IMR-90 (cell line): ENCODE measurements at regions not wholly inside any gene's neighbourhood (a gene's known extent, or its start where the extent isn't known, plus 50 kb on each side); places are given as distances from the start of the nearest gene placed in this dataset.

Experiments
- ATAC-seq: fragments of 200-7000 bp; cut with Tn5 transposase; 2 replicates; pipeline ENCODE4 v1.9.1; 2020; ENCODE audit warnings: low read depth, mild to moderate bottlenecking, moderate library complexity
- BruUV-seq: library from RNA; stranded (reverse); fragments of 400-500 nt; replicated peaks from 2 replicates; lab custom pipeline; 2021; lab: Mats Ljungman, UMichigan
- CTCF ChIA-PET: fragments of 300-600 bp; formaldehyde crosslinking; extraction: SDS; loops from one replicate; lab custom pipeline; 2021; ENCODE audit warnings: antibody characterized with exemption; lab: Yijun Ruan, JAX
- POLR2A ChIA-PET: fragments of 300-600 bp; sonication (Branson Sonifier 250); formaldehyde crosslinking; loops from one replicate; lab custom pipeline; 2022; ENCODE audit warnings: antibody characterized with exemption; ENCODE audit not compliant: unreplicated experiment; lab: Charles Lee
- DNase-seq: peaks from one replicate; pipeline ENCODE4 v3.0.0; 2013
- H2AFZ ChIP-seq: replicated peaks from 2 replicates; pipeline ENCODE3; 2013; ENCODE audit warnings: low read length, mild to moderate bottlenecking; ENCODE audit not compliant: poor library complexity
- H2AK5ac ChIP-seq: 2 replicates; pipeline ENCODE4 v1.6.1; 2013; ENCODE audit warnings: low read depth, low read length, inconsistent platforms
- H2AK9ac ChIP-seq: replicated peaks from 2 replicates; pipeline ENCODE3; 2013; ENCODE audit warnings: mild to moderate bottlenecking, low read depth, low read length, moderate library complexity; ENCODE audit not compliant: poor library complexity
- H2BK120ac ChIP-seq: 2 replicates; pipeline ENCODE4 v1.6.1; 2013; ENCODE audit warnings: low read depth, low read length, inconsistent platforms
- H2BK15ac ChIP-seq: 3 replicates; pipeline ENCODE4 v1.6.1; 2013; ENCODE audit warnings: low read depth, low read length, inconsistent platforms
- H2BK20ac ChIP-seq: 2 replicates; pipeline ENCODE4 v1.6.1; 2013; ENCODE audit warnings: low read depth, mild to moderate bottlenecking, inconsistent platforms, low read length, moderate library complexity
- H2BK5ac ChIP-seq: 2 replicates; pipeline ENCODE4 v1.6.1; 2013; ENCODE audit warnings: mild to moderate bottlenecking, low read depth, low read length, inconsistent platforms; ENCODE audit not compliant: poor library complexity, severe bottlenecking
- H3K14ac ChIP-seq: replicated peaks from 2 replicates; pipeline ENCODE4 v1.6.1; 2013; ENCODE audit warnings: low read depth, low read length, inconsistent platforms
- H3K18ac ChIP-seq: 2 replicates; pipeline ENCODE4 v1.6.1; 2013; ENCODE audit warnings: low read depth, low read length, control low read depth
- H3K23ac ChIP-seq: 2 replicates; pipeline ENCODE4 v1.6.1; 2013; ENCODE audit warnings: low read depth, low read length, inconsistent platforms
- H3K27ac ChIP-seq: 2 replicates; pipeline ENCODE4 v1.5.1; 2013; ENCODE audit warnings: mild to moderate bottlenecking, control low read depth, low read length; ENCODE audit not compliant: insufficient read depth
- H3K27me3 ChIP-seq: 2 replicates; pipeline ENCODE4 v1.6.1; 2013; ENCODE audit warnings: low read length; ENCODE audit not compliant: control insufficient read depth, insufficient read depth
- H3K36me3 ChIP-seq: 2 replicates; pipeline ENCODE4 v1.6.1; 2013; ENCODE audit warnings: low read length, mixed read lengths; ENCODE audit not compliant: control insufficient read depth, insufficient read depth
- H3K4ac ChIP-seq: 2 replicates; pipeline ENCODE4 v1.6.1; 2013; ENCODE audit warnings: low read depth, low read length, inconsistent platforms
- H3K4me1 ChIP-seq: 2 replicates; pipeline ENCODE4 v1.6.1; 2013; ENCODE audit warnings: low read length, mixed read lengths; ENCODE audit not compliant: control insufficient read depth, insufficient read depth
- H3K4me2 ChIP-seq: 2 replicates; pipeline ENCODE4 v1.6.1; 2013; ENCODE audit warnings: low read depth, mild to moderate bottlenecking, control low read depth, low read length, moderate library complexity
- H3K4me3 ChIP-seq: 2 replicates; pipeline ENCODE4 v1.5.1; 2013; ENCODE audit warnings: low read depth, mild to moderate bottlenecking, control low read depth, low read length, moderate library complexity; ENCODE audit not compliant: insufficient read depth
- H3K56ac ChIP-seq: 2 replicates; pipeline ENCODE4 v1.6.1; 2013; ENCODE audit warnings: low read length, inconsistent platforms; ENCODE audit not compliant: insufficient read depth; ENCODE audit errors: extremely low read depth
- H3K79me1 ChIP-seq, 2 experiments: 2 replicates each; pipeline ENCODE4 v1.6.1; 2013; ENCODE audit warnings: low read length in 2 of 2, inconsistent platforms in 1 of 2, low read depth in 1 of 2
- H3K9ac ChIP-seq: 2 replicates; pipeline ENCODE4 v1.6.1; 2013; ENCODE audit warnings: low read depth, low read length, control low read depth
- H3K9me1 ChIP-seq: 2 replicates; pipeline ENCODE4 v1.6.1; 2013; ENCODE audit warnings: low read length, inconsistent platforms; ENCODE audit not compliant: insufficient read depth
- H3K9me3 ChIP-seq: 2 replicates; pipeline ENCODE4 v1.6.1; 2013; ENCODE audit warnings: low read length; ENCODE audit not compliant: control insufficient read depth, insufficient read depth
- H4K20me1 ChIP-seq: 2 replicates; pipeline ENCODE4 v1.6.1; 2013; ENCODE audit warnings: low read length, inconsistent platforms; ENCODE audit not compliant: insufficient read depth
- H4K5ac ChIP-seq: 2 replicates; pipeline ENCODE4 v1.6.1; 2013; ENCODE audit warnings: mild to moderate bottlenecking, low read depth, low read length, control low read depth
- H4K8ac ChIP-seq, 2 experiments: 2 replicates each; pipeline ENCODE4 v1.6.1; 2013; ENCODE audit warnings: low read depth in 2 of 2, low read length in 2 of 2, control low read depth in 1 of 2, inconsistent platforms in 1 of 2
- H4K91ac ChIP-seq: 2 replicates; pipeline ENCODE4 v1.6.1; 2013; ENCODE audit warnings: low read depth, low read length, inconsistent platforms; ENCODE audit not compliant: insufficient read depth
- FOS ChIP-seq: fragments of 150-350 bp; IDR thresholded peaks from 2 replicates; pipeline ENCODE4 v1.6.1; 2016; ENCODE audit warnings: low read depth, low read length
- MAZ ChIP-seq: IDR thresholded peaks from 2 replicates; pipeline ENCODE4 v1.6.1; 2012; ENCODE audit warnings: low read depth, mild to moderate bottlenecking, low read length, improper control_type of control experiment, moderate library complexity, borderline replicate concordance
- RFX5 ChIP-seq: IDR thresholded peaks from 2 replicates; pipeline ENCODE4 v1.8.0; 2012; ENCODE audit warnings: low read depth, mild to moderate bottlenecking, low read length, moderate library complexity
- WGBS, 2 experiments: methylation state at CpG; one replicate each; pipeline versions ENCODE4 v1.1.5 to v1.1.7; 2013; ENCODE audit warnings: missing lambda C conversion rate in 2 of 2; ENCODE audit not compliant: insufficient read length in 1 of 2; ENCODE audit errors: extremely low coverage in 2 of 2; 5-methylcytosine and 5-hydroxymethylcytosine counted together
- dilution Hi-C: fragments of 300-500 bp; cut with HindIII; formaldehyde crosslinking; loops from one replicate; pipeline ENCODE4 v1.14.3; 2018; ENCODE audit warnings: low sequenced_read_pairs; ENCODE audit not compliant: unreplicated experiment
- in situ Hi-C: fragments of 300-500 bp; cut with MboI; formaldehyde crosslinking; loops from 3 replicates; pipeline ENCODE4 v1.14.3; 2019; ENCODE audit warnings: low sequenced_read_pairs, inconsistent platforms, mixed read lengths
- intact Hi-C: fragments of 100-400 bp; cut with micrococcal nuclease; formaldehyde crosslinking; loops from 2 replicates; pipeline ENCODE4 v1.10.0; 2022

DNA sequence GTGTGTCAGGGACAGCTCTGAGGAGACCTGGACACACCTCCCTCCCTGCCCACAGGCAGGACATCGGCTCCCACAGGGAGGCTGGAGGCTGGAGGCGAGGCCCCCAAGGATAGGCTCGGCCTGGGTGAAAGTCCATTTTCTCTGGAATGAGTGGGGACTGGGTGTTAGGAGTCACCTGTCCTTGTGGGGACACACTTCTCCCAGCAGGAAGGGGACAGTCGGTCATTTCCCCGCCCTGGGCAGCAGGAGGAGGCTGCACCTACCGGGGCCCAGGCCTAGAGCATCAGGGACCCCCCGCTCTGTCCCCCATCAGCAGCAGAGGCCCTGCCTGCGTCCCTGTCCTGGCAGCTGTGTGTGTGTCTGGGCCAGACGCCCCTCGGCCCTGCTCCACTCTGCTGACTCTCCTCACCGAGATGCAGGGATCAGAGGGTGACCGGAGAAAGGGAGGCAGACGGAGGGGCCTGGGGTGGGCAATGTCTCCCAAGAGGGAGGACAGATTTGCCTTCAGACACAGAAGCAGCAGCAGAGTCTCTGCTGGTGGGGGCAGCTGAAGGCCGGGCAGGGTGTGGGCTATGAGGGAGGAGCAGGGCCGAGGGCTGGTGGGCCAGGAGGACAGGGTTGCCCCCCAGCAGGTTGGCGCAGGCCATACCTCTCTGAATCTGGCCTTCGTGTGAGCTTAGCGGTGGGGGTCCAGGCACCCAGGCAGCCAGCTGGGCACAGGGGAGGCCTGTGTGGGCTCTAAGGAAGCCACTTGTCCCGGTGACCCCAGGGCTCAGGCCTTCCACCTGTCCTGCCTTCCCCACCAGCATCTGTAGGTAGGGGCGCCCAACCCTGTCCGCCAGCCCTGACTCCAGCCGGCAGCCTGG lies 125.7 kb upstream of the NKX1-1 start:
- H4K5ac ChIP-seq: no peak overlapping the region
- no peaks in the 10 kb centered on the region for H3K9me1 ChIP-seq
- intact Hi-C loops (no loop called here), dilution Hi-C loops (no loop called here), in situ Hi-C loops (no loop called here)
- no peaks in the 10 kb centered on the region for H4K20me1 ChIP-seq
- H3K9me3 ChIP-seq: no peaks in the 10 kb centered on the region; the same call in 1 of the 2 replicates
- H3K4me2 ChIP-seq: no peak overlapping the region
- no peak overlapping the region for H2BK120ac ChIP-seq
- ChIA-PET POLR2A (no interaction called here), CTCF (no interaction called here)
- no peak overlapping the region for H3K27ac ChIP-seq
- no peak overlapping the region for H3K9ac ChIP-seq
- no peaks in the 10 kb centered on the region for H3K36me3 ChIP-seq
- H2BK5ac ChIP-seq: no peak overlapping the region
- H3K4ac ChIP-seq: no peak overlapping the region
- H3K56ac ChIP-seq: no peak overlapping the region
- no peak overlapping the region for H2BK20ac ChIP-seq
- H3K4me3 ChIP-seq: no peak overlapping the region
- no peak overlapping the region for H3K14ac ChIP-seq
- no peaks in the 10 kb centered on the region for H3K79me1 ChIP-seq
- no peak overlapping the region for H2AK5ac ChIP-seq
- no peak overlapping the region for H2BK15ac ChIP-seq
- BruUV-seq: no TSS peak
- no peak overlapping the region for H3K23ac ChIP-seq
- no peak for TF ChIP-seq MAZ
- TF ChIP-seq RFX5: no peak
- no peak for TF ChIP-seq FOS
- no peak overlapping the region for H2AK9ac ChIP-seq
- no peaks in the 10 kb centered on the region for H3K4me1 ChIP-seq
- H3K18ac ChIP-seq: no peak overlapping the region
- ATAC-seq (no peak), DNase-seq (no peak)
- H4K8ac ChIP-seq: no peak overlapping the region
- H3K27me3 ChIP-seq: peaks cover 52% of the 10 kb centered on the region
- H4K91ac ChIP-seq: no peak overlapping the region
- no peak overlapping the region for H2AFZ ChIP-seq
- no CpG with 5 or more reads among the region's 22 CpGs for WGBS, 2 experiments
